RWPE2 (cell line): ENCODE measurements at regions not wholly inside any gene's neighbourhood (a gene's known extent, or its start where the extent isn't known, plus 50 kb on each side); places are given as distances from the start of the nearest gene placed in this dataset.
A peak's percentile ranks its signal among the peaks of the same experiment; 100 is the strongest.

Experiments used
- ATAC-seq: fragments of 200-7000 bp; cut with Tn5 transposase; 3 replicates; pipeline ENCODE4 v1.9.1; 2021; ENCODE audit warnings: low read depth
- DNase-seq: peaks from one replicate; pipeline ENCODE4 v3.0.0-alpha.2; 2020; ENCODE audit warnings: low spot score
- H3K27ac ChIP-seq: fragments of 450-650 bp; 2 replicates; pipeline ENCODE4 v1.5.1; 2017; ENCODE audit warnings: mild to moderate bottlenecking; ENCODE audit not compliant: poor library complexity, severe bottlenecking
- H3K27me3 ChIP-seq: fragments of 250-450 bp; sonication (Bioruptor Pico); 2 replicates; pipeline ENCODE4 v1.5.1; 2021; ENCODE audit warnings: mild to moderate bottlenecking, moderate library complexity; ENCODE audit not compliant: insufficient read depth, poor library complexity, severe bottlenecking
- H3K36me3 ChIP-seq: fragments of 250-450 bp; sonication (Bioruptor Pico); 2 replicates; pipeline ENCODE4 v1.5.1; 2020; ENCODE audit warnings: low read depth, mild to moderate bottlenecking, moderate library complexity
- H3K4me1 ChIP-seq: fragments of 250-450 bp; sonication (Bioruptor Pico); 2 replicates; pipeline ENCODE4 v1.5.1; 2021; ENCODE audit warnings: mild to moderate bottlenecking, moderate library complexity; ENCODE audit not compliant: insufficient read depth, poor library complexity, severe bottlenecking
- H3K4me3 ChIP-seq: fragments of 250-450 bp; sonication (Bioruptor Pico); 2 replicates; pipeline ENCODE4 v1.5.1; 2021; ENCODE audit warnings: mild to moderate bottlenecking, moderate library complexity; ENCODE audit not compliant: severe bottlenecking
- H3K9me3 ChIP-seq: fragments of 250-450 bp; sonication (Bioruptor Pico); 2 replicates; pipeline ENCODE4 v1.5.1; 2021; ENCODE audit warnings: mild to moderate bottlenecking, moderate library complexity; ENCODE audit not compliant: severe bottlenecking
- TF ChIP-seq, protein P1 (sequence below): fragments of 450-650 bp; IDR thresholded peaks from one replicate; pipeline ENCODE4 v1.5.1; 2017; ENCODE audit warnings: mild to moderate bottlenecking, moderate library complexity; ENCODE audit not compliant: poor library complexity, severe bottlenecking

DNA sequence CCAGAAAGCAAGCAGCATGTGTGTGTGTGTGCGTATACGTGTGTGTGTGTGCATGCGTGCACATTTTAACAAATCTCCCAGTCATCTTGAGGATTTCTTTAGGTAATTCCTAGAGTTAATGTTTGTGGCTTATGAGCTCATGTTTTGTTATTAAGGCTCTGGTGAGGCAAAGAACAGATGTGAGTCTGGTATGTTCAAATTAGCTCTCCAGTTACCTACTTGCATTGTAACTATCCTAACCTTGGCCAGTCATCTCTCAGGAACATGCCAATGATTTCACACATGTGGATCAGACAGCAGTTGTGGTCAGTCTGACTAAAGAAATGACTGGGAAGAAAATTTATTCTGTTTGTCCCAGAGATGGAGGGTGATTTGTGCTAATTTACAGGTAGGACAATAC, 163.1 kb downstream of the IZUMO3 start:
- Histone ChIP-seq H3K27ac (no peak overlapping the region), H3K36me3 (no peaks in the 10 kb centered on the region), H3K9me3 (no peaks in the 10 kb centered on the region), H3K4me1 (no peaks in the 10 kb centered on the region), H3K4me3 (no peak overlapping the region), H3K27me3 (no peaks in the 10 kb centered on the region)
- ATAC-seq (0 out of 3 replicates have a peak, but pooled peaks have one; percentile 36), DNase-seq (no peak)
- TF ChIP-seq, protein P1, sequence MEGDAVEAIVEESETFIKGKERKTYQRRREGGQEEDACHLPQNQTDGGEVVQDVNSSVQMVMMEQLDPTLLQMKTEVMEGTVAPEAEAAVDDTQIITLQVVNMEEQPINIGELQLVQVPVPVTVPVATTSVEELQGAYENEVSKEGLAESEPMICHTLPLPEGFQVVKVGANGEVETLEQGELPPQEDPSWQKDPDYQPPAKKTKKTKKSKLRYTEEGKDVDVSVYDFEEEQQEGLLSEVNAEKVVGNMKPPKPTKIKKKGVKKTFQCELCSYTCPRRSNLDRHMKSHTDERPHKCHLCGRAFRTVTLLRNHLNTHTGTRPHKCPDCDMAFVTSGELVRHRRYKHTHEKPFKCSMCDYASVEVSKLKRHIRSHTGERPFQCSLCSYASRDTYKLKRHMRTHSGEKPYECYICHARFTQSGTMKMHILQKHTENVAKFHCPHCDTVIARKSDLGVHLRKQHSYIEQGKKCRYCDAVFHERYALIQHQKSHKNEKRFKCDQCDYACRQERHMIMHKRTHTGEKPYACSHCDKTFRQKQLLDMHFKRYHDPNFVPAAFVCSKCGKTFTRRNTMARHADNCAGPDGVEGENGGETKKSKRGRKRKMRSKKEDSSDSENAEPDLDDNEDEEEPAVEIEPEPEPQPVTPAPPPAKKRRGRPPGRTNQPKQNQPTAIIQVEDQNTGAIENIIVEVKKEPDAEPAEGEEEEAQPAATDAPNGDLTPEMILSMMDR, result no peak

DNA sequence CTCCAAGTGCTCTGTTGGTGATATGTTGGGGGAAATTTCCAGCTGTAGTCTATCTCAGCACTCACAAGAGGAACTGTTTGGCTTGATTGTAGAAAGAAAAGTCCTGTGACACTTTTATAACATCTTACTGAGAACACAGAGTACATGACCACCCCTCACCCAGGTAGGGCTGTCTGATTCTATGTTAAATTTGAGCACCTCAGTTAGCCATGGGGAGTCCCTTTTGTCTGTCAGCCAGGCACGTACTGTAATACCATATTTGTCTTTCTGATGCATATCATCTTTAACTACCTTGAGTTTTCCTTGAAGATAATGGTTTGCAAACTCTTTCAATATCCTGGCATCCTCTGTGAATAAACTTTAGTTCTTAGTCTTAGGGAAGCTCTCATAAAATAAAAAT, 164.5 kb downstream of the IZUMO3 start:
- no peak for ATAC-seq
- no peaks in the 10 kb centered on the region for H3K27me3 ChIP-seq
- TF ChIP-seq, protein P1, result no peak

DNA sequence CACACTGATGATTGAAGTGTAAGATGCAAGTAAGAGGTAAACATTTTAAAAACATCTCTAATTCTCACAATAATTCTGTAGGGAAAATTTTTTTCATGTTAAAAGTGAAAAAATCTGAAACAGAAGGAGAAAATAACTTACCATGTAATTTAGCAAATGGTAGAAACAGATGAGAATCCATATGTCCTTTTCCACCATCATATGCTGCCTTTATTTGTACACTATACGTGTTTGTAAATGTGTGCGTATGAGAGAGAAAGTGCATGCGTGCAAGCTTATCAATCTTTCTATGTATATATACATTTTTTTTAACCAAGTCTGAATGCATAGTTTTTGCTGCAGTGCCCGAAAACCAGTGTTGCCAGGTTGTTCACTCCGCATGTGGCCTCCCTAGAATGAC, 186.7 kb downstream of the IZUMO3 start:
- Histone ChIP-seq H3K4me3 (no peak overlapping the region), H3K4me1 (no peaks in the 10 kb centered on the region), H3K36me3 (no peaks in the 10 kb centered on the region), H3K9me3 (no peaks in the 10 kb centered on the region), H3K27ac (no peak overlapping the region), H3K27me3 (no peaks in the 10 kb centered on the region)
- ATAC-seq (no peak), DNase-seq (no peak)
- TF ChIP-seq, protein P1, result no peak

More for the DNA sequence above, 164.5 kb downstream of the IZUMO3 start:
- Histone ChIP-seq H3K36me3 (no peaks in the 10 kb centered on the region), H3K4me1 (no peaks in the 10 kb centered on the region), H3K4me3 (no peak overlapping the region), H3K9me3 (no peaks in the 10 kb centered on the region), H3K27ac (no peak overlapping the region)
- no peak for DNase-seq

DNA sequence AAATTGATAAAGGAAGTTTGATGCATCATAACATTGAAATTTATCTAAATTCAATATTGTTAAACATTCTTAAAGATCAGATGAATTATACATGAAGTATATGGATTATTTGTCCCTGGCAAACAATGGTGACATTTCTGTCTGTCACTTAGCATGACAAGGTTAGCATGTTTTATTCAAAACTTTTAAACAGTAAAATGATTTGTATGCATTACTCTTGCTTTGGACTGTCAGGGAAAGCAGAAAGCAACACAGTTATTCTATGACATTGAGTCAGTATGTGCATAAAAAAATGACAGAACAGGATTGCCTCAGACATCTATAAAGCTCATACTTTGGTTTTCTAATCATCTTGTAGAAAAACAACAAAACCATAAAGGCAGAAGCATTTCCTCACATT, 193.7 kb downstream of the IZUMO3 start:
- Histone ChIP-seq H3K27ac (no peak overlapping the region), H3K27me3 (peaks cover 11% of the 10 kb centered on the region), H3K4me3 (no peak overlapping the region), H3K4me1 (no peaks in the 10 kb centered on the region), H3K36me3 (no peaks in the 10 kb centered on the region), H3K9me3 (no peaks in the 10 kb centered on the region)
- ATAC-seq, result no peak
- TF ChIP-seq, protein P1, result no peak
- DNase-seq, result no peak

DNA sequence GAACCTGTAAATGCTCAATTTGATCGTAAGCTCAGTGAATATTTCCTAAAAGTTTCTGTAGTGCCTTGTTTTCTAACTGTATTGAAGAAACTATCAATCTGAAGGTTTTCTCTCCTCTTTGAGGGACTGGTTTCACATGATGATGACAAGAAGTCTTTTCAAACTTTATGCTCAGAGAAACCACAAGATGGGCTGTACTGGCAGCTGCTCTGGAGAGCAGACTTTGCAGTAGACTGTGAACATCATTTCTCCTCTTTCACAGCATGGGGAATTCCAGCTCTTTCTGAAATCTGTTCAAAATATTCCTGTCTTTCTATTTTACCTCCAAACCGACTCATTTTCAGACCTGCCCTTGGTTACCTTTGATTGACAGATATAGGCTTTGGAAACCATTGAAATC, 194.4 kb downstream of the IZUMO3 start:
- TF ChIP-seq, protein P1, result no peak
- no peak for ATAC-seq
- H3K4me1 ChIP-seq, result no peaks in the 10 kb centered on the region
- no peaks in the 10 kb centered on the region for H3K9me3 ChIP-seq
- H3K4me3 ChIP-seq, result no peak overlapping the region
- no peak for DNase-seq
- H3K27me3 ChIP-seq, result peaks cover 11% of the 10 kb centered on the region
- H3K27ac ChIP-seq, result no peak overlapping the region
- no peaks in the 10 kb centered on the region for H3K36me3 ChIP-seq
